Vagina (tissue), 2 donors: ENCODE measurements at regions not wholly inside any gene's neighbourhood (a gene's known extent, or its start where the extent isn't known, plus 50 kb on each side); places are given as distances from the start of the nearest gene placed in this dataset.

Experiments
- DNase-seq, 2 donors: peaks; one replicate each; pipeline ENCODE4 v3.0.0-alpha.2; 2017; ENCODE audit errors: extremely low spot score in 2 of 2
- H3K27ac ChIP-seq: fragments of 200-600 bp; sonication (generic); one replicate; pipeline ENCODE4 v1.5.1; 2019
- H3K27me3 ChIP-seq: fragments of 200-600 bp; sonication (generic); one replicate; pipeline ENCODE4 v1.5.1; 2019
- H3K36me3 ChIP-seq, 2 donors: fragments of 200-600 bp; sonication (generic); one replicate each; pipeline ENCODE4 v1.5.1; 2017 to 2019
- H3K4me1 ChIP-seq: fragments of 200-600 bp; sonication (generic); one replicate; pipeline ENCODE4 v1.5.1; 2019
- H3K4me3 ChIP-seq, 2 donors: fragments of 200-600 bp; sonication (generic); 1 replicate in 1 of 2; 2 replicates in 1 of 2; pipeline ENCODE4 v1.5.1; 2016 to 2019
- H3K9me3 ChIP-seq: fragments of 200-600 bp; sonication (generic); one replicate; pipeline ENCODE4 v1.5.1; 2019
- CTCF ChIP-seq, 3 experiments: fragments of 450-650 bp in 2 of 3; fragments of 200-600 bp in 1 of 3; sonication (generic) in 1 of 3; IDR thresholded peaks; one replicate each; pipeline ENCODE4 v1.5.1; 2017 to 2019; ENCODE audit warnings: antibody characterized with exemption in 3 of 3, mild to moderate bottlenecking in 2 of 3, moderate library complexity in 2 of 3
- POLR2A ChIP-seq, 2 donors: fragments of 450-650 bp; IDR thresholded peaks; one replicate each; pipeline ENCODE4 v1.6.1; 2017; ENCODE audit warnings: antibody characterized with exemption in 2 of 2, mild to moderate bottlenecking in 2 of 2, moderate library complexity in 2 of 2
- POLR2AphosphoS5 ChIP-seq, 2 donors: sonication (generic); formaldehyde crosslinking; IDR thresholded peaks; one replicate each; pipeline ENCODE4 v1.9.0; 2017; ENCODE audit warnings: antibody characterized with exemption in 2 of 2, mild to moderate bottlenecking in 2 of 2, low read depth in 1 of 2; ENCODE audit not compliant: insufficient read depth in 1 of 2
- intact Hi-C: fragments of 100-400 bp; cut with DNase I; formaldehyde crosslinking; loops from one replicate; pipeline ENCODE4 v1.15.1; 2023

- TF ChIP-seq CTCF (IDR thresholded peaks at IDR 0.05) (no peak), POLR2A (IDR thresholded peaks at IDR 0.05) (no peak), POLR2AphosphoS5 (IDR thresholded peaks at IDR 0.05; ENCODE audit: insufficient read depth in 1 of 2, low read depth in 1 of 2) (no peak)
Observed at GRCh38 chr4:34636623-34637022, 1607.7 kb downstream of the ARAP2 start.

GRCh38 chr4:34643476-34643875 lies 1600.8 kb downstream of the ARAP2 start:
- intact Hi-C loops = no loop called here
- Histone ChIP-seq H3K9me3 (no peaks in the 10 kb centered on the region), H3K4me1 (no peaks in the 10 kb centered on the region), H3K4me3 (no peak overlapping the region), H3K36me3 (no peaks in the 10 kb centered on the region), H3K27ac (no peak overlapping the region), H3K27me3 (no peaks in the 10 kb centered on the region)
- TF ChIP-seq POLR2A (IDR thresholded peaks at IDR 0.05) (no peak), CTCF (IDR thresholded peaks at IDR 0.05) (no peak), POLR2AphosphoS5 (IDR thresholded peaks at IDR 0.05; ENCODE audit: insufficient read depth in 1 of 2, low read depth in 1 of 2) (no peak)
- DNase-seq = no peak

More at GRCh38 chr4:34636623-34637022, 1607.7 kb downstream of the ARAP2 start:
- no peaks in the 10 kb centered on the region for H3K9me3 ChIP-seq
- H3K27me3 ChIP-seq = no peaks in the 10 kb centered on the region
- H3K36me3 ChIP-seq = no peaks in the 10 kb centered on the region
- H3K4me1 ChIP-seq = no peaks in the 10 kb centered on the region
- H3K4me3 ChIP-seq = no peak overlapping the region
- no peak for DNase-seq
- intact Hi-C loops = no loop called here
- no peak overlapping the region for H3K27ac ChIP-seq

DNA sequence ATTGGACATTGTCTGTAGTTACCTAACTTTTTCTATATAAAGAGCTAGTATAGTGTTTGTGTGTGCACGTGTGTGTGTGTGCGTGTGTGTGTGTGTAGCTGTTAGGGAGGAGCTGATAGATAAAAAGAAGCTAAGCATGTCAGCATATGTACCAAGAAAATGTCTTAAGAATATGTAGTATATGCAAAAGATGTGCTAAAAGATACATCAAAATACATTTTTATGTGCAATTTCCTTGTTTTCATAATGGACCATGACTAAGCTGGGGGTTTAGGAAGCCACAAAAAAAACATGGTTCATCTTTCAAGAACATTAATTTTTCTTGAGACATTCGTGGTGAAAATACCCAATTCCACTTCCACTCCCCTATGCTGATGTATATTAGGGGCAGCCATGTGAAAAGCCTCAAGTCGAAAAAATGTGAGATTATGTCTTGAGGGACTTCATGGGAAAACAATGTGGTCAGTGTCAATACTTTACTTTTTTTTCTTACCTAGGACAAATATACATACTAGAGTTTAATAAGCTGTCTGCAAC lies 1599.7 kb downstream of the ARAP2 start:
- intact Hi-C loops = no loop called here
- Histone ChIP-seq H3K27me3 (no peaks in the 10 kb centered on the region), H3K27ac (no peak overlapping the region), H3K36me3 (no peaks in the 10 kb centered on the region), H3K4me1 (no peaks in the 10 kb centered on the region), H3K4me3 (no peak overlapping the region), H3K9me3 (no peaks in the 10 kb centered on the region)
- TF ChIP-seq POLR2A (IDR thresholded peaks at IDR 0.05) (no peak), POLR2AphosphoS5 (IDR thresholded peaks at IDR 0.05; ENCODE audit: insufficient read depth in 1 of 2, low read depth in 1 of 2) (no peak), CTCF (IDR thresholded peaks at IDR 0.05) (no peak)
- DNase-seq = no peak

- no peaks in the 10 kb centered on the region for H3K4me1 ChIP-seq
- no peak overlapping the region for H3K27ac ChIP-seq
- no peaks in the 10 kb centered on the region for H3K9me3 ChIP-seq
- H3K27me3 ChIP-seq = no peaks in the 10 kb centered on the region
- no peak for TF ChIP-seq CTCF (IDR thresholded peaks at IDR 0.05)
- no peak for DNase-seq
- intact Hi-C loops = no loop called here
- H3K4me3 ChIP-seq = no peak overlapping the region
- no peaks in the 10 kb centered on the region for H3K36me3 ChIP-seq
Observed at GRCh38 chr4:34649716-34650115, 1594.6 kb downstream of the ARAP2 start.

DNA sequence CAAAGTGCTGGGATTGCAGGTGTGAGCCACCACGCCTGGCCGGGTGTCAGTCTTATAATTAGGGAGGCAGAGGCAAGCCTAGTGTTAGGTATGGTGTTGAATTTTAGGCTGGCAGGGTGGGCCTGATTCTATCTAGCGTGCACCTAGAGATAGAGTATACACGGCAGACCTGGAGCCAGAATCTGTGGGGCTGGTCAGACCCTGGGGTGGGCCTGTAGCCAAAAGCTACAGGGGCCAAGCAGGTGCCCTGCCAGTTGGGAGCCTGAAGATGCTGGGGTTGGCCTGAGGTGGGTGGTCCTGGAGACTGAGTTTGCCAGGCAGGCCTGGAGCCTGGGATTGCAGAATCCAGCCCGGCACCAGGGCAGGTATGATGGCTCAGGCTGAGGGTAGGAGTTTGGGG lies 1580.3 kb downstream of the ARAP2 start:
- no peak for DNase-seq
- no peak overlapping the region for H3K4me3 ChIP-seq
- intact Hi-C loops = no loop called here

More for the DNA sequence above, 1580.3 kb downstream of the ARAP2 start:
- Histone ChIP-seq H3K4me1 (no peaks in the 10 kb centered on the region), H3K27ac (no peak overlapping the region), H3K36me3 (no peaks in the 10 kb centered on the region), H3K9me3 (no peaks in the 10 kb centered on the region), H3K27me3 (no peaks in the 10 kb centered on the region)
- TF ChIP-seq CTCF (IDR thresholded peaks at IDR 0.05) (no peak), POLR2A (IDR thresholded peaks at IDR 0.05) (no peak), POLR2AphosphoS5 (IDR thresholded peaks at IDR 0.05; ENCODE audit: insufficient read depth in 1 of 2, low read depth in 1 of 2) (no peak)
